K562 (cell line): ENCODE measurements at regions not wholly inside any gene's neighbourhood (a gene's known extent, or its start where the extent isn't known, plus 50 kb on each side); places are given as distances from the start of the nearest gene placed in this dataset.

Experiments used
- ATAC-seq: fragments of 200-7000 bp; cut with Tn5 transposase; 3 replicates; pipeline ENCODE4 v1.9.1; 2020; ENCODE audit warnings: moderate library complexity
- BruUV-seq: library from RNA; stranded (reverse); fragments of 400-500 nt; replicated peaks from 2 replicates; lab custom pipeline; 2021; lab: Mats Ljungman, UMichigan
- CTCF ChIA-PET: fragments of 300-600 bp; formaldehyde crosslinking; extraction: SDS; loops from one replicate; lab custom pipeline; 2021; ENCODE audit warnings: low intra/inter-chr PET ratio; lab: Yijun Ruan, JAX
- POLR2A ChIA-PET: fragments of 300-600, 350-650 bp; sonication (Branson Sonifier 250); formaldehyde crosslinking; extraction: SDS; loops from one replicate; lab custom pipeline; 2021; ENCODE audit warnings: antibody characterized with exemption, inconsistent platforms; lab: Yijun Ruan, JAX
- DNase-seq, 4 experiments: peaks; one replicate each; pipeline versions ENCODE4 v3.0.0 to v3.0.0-alpha.2; 2011 to 2018; ENCODE audit warnings: low spot score in 3 of 4, mixed read lengths in 3 of 4; ENCODE audit errors: extremely low read depth in 1 of 4
- FAIRE-seq: peaks from 2 replicates; lab custom pipeline; 2011; peaks lifted over from hg19 to GRCh38; lab: Jason Lieb, UNC
- H2AFZ ChIP-seq: 2 replicates; pipeline ENCODE4 v1.6.0; 2011; ENCODE audit warnings: low read depth, low read length, control low read depth, inconsistent platforms
- H3K27ac ChIP-seq: fragments of 200-600 bp; 3 replicates; pipeline ENCODE4 v1.8.0; 2011; ENCODE audit warnings: low read depth, mild to moderate bottlenecking, control low read depth, inconsistent platforms, low read length, moderate library complexity, mixed read lengths; ENCODE audit errors: extremely low read depth
- H3K27me3 ChIP-seq, 2 experiments: fragments of 300-600 bp in 1 of 2; 2 replicates in 1 of 2; 3 replicates in 1 of 2; pipeline versions ENCODE4 v1.6.0 to v1.8.0; 2011; ENCODE audit warnings: inconsistent platforms in 2 of 2, low read length in 2 of 2, mild to moderate bottlenecking in 1 of 2, mixed read lengths in 1 of 2, moderate library complexity in 1 of 2; ENCODE audit not compliant: control insufficient read depth in 2 of 2, insufficient read depth in 2 of 2
- H3K36me3 ChIP-seq: fragments of 300-600 bp; 3 replicates; pipeline ENCODE4 v1.8.0; 2011; ENCODE audit warnings: mild to moderate bottlenecking, low read length, inconsistent platforms; ENCODE audit not compliant: control insufficient read depth, insufficient read depth
- H3K4me1 ChIP-seq, 2 experiments: fragments of 200-600 bp in 1 of 2; replicated peaks in 1 of 2; 2 replicates in 1 of 2; 3 replicates in 1 of 2; pipeline versions ENCODE4 v1.5.1 to v1.8.0; 2011; ENCODE audit warnings: inconsistent platforms in 2 of 2, low read length in 2 of 2, mild to moderate bottlenecking in 1 of 2, mixed read lengths in 1 of 2, moderate library complexity in 1 of 2; ENCODE audit not compliant: control insufficient read depth in 2 of 2, insufficient read depth in 2 of 2
- H3K4me2 ChIP-seq: 2 replicates; pipeline ENCODE4 v1.6.1; 2011; ENCODE audit warnings: low read length, control low read depth, inconsistent platforms, mixed read lengths; ENCODE audit not compliant: insufficient read depth
- H3K4me3 ChIP-seq: fragments of 200-600 bp; sonication (generic), shearing (Covaris generic); 2 replicates; pipeline ENCODE4 v1.5.1; 2016; ENCODE audit warnings: control low read depth, inconsistent platforms
- H3K79me2 ChIP-seq: fragments of 200-600 bp; 3 replicates; pipeline ENCODE4 v1.8.0; 2011; ENCODE audit warnings: low read length, inconsistent platforms; ENCODE audit not compliant: control insufficient read depth, insufficient read depth
- H3K9ac ChIP-seq, 2 experiments: 2 replicates each; pipeline versions ENCODE4 v1.6.0 to v1.6.1; 2011; ENCODE audit warnings: low read depth in 2 of 2, low read length in 2 of 2, control low read depth in 1 of 2, inconsistent platforms in 1 of 2, mild to moderate bottlenecking in 1 of 2, mixed read lengths in 1 of 2; ENCODE audit not compliant: insufficient read depth in 1 of 2
- H3K9me1 ChIP-seq: one replicate; pipeline ENCODE4 v1.6.0; 2011; ENCODE audit warnings: inconsistent platforms, mild to moderate bottlenecking, low read length, moderate library complexity; ENCODE audit not compliant: control insufficient read depth, insufficient read depth
- H3K9me3 ChIP-seq: replicated peaks from 2 replicates; pipeline ENCODE4 v1.5.1; 2011; ENCODE audit warnings: low read depth, low read length, inconsistent platforms; ENCODE audit not compliant: control insufficient read depth, insufficient read depth
- H4K20me1 ChIP-seq: replicated peaks from 2 replicates; pipeline ENCODE4 v1.6.1; 2011; ENCODE audit warnings: low read length, inconsistent platforms, mixed read lengths; ENCODE audit not compliant: control insufficient read depth, insufficient read depth
- EP400 ChIP-seq: fragments of 450-650 bp; IDR thresholded peaks from 2 replicates; pipeline ENCODE4 v1.6.1; 2017; ENCODE audit warnings: antibody characterized with exemption, mild to moderate bottlenecking, moderate library complexity
- MAFK ChIP-seq: IDR thresholded peaks from 2 replicates; pipeline ENCODE4 v1.6.1; 2011; ENCODE audit warnings: low read length, improper control_type of control experiment
- MYNN ChIP-seq, 2 experiments: sonication (generic); formaldehyde crosslinking in 1 of 2; IDR thresholded peaks; 2 replicates each; pipeline versions ENCODE4 v1.5.0 to v1.6.1; 2016 to 2020; ENCODE audit warnings: antibody characterized with exemption in 1 of 2, missing genetic modification reagents in 1 of 2
- NFYB ChIP-seq: IDR thresholded peaks from 2 replicates; pipeline ENCODE4 v1.6.1; 2011; ENCODE audit warnings: mild to moderate bottlenecking, moderate library complexity; ENCODE audit not compliant: insufficient read length; ENCODE audit errors: extremely low read depth
- PTTG1 ChIP-seq: fragments of 450-650 bp; IDR thresholded peaks from 2 replicates; pipeline ENCODE4 v1.6.1; 2016; ENCODE audit warnings: low read depth, mild to moderate bottlenecking, missing genetic modification characterization, missing compliant biosample characterization
- ZC3H8 ChIP-seq: fragments of 450-650 bp; IDR thresholded peaks from 2 replicates; pipeline ENCODE4 v1.6.1; 2017
- ZNF507 ChIP-seq: conservative IDR thresholded peaks from 2 replicates; pipeline ENCODE4 v1.6.1; 2017; ENCODE audit warnings: missing genetic modification characterization, missing compliant biosample characterization
- WGBS: fragments of 100-300 bp; shearing (Covaris generic); methylation state at CpG from one replicate; pipeline ENCODE4 v1.1.6; 2016; ENCODE audit warnings: low coverage, mixed read lengths; ENCODE audit not compliant: insufficient coverage; ENCODE audit errors: missing lambda C conversion rate; 5-methylcytosine and 5-hydroxymethylcytosine counted together
- in situ Hi-C: fragments of 300-500 bp; cut with MboI; formaldehyde crosslinking; loops from 4 replicates; pipeline ENCODE4 v1.15.0; 2018; ENCODE audit warnings: inconsistent platforms, mixed read lengths
- intact Hi-C: fragments of 100-400 bp; cut with micrococcal nuclease; formaldehyde crosslinking; loops from 2 replicates; pipeline ENCODE4 v1.14.2; 2022
- TF ChIP-seq, protein P1 (sequence below): sonication (generic); formaldehyde crosslinking; IDR thresholded peaks from 2 replicates; pipeline ENCODE4 v1.8.0; 2022; ENCODE audit warnings: mild to moderate bottlenecking, low read depth, missing genetic modification reagents

DNA sequence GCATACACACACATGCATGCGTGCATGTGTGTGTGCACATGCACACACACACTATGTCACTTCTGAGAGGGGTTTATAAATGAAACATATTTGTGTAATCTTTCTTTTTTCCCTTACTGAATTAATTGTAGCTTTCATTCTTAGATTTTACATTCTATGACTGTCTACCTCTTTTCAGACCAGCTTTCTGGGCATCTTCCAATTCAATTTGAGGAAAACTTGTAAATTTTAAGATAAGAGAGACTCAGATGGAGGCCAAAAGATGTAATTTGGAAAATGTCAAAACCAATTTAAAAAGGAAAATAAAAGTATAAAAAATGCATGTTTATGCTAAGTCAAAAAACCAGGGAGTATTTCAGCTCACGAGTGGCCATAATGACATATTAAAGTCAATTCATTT is 594.5 kb downstream of the OLFM4 start (continued):
- TF ChIP-seq, protein P1, sequence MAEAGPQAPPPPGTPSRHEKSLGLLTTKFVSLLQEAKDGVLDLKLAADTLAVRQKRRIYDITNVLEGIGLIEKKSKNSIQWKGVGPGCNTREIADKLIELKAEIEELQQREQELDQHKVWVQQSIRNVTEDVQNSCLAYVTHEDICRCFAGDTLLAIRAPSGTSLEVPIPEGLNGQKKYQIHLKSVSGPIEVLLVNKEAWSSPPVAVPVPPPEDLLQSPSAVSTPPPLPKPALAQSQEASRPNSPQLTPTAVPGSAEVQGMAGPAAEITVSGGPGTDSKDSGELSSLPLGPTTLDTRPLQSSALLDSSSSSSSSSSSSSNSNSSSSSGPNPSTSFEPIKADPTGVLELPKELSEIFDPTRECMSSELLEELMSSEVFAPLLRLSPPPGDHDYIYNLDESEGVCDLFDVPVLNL (CRISPR knock-in tag): no peak
- no peak for TF ChIP-seq NFYB
- TF ChIP-seq PTTG1 (tag): no peak
- TF ChIP-seq ZNF507 (tag): no peak

DNA sequence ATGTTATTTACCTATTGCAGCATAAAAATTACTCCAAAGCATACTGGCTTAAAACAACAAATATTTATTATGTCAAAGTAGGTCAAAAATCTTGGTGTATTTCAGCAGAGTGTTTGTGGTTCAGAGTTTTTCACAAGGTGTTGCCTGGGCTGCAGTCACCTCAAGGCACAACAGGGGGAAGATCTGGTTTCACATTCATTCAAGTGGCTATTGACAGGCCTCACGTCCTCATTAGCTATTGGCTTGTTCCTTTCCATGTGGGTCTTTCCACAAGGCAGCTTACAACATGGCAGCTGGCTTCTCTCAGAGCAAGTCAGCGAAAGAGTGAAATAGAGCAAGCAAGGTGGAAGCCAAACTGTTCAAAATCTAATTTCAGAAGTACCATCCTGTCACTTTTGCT is 602.9 kb downstream of the OLFM4 start:
- in situ Hi-C loops: no loop called here
- ATAC-seq: no peak

More for the DNA sequence above, 602.9 kb downstream of the OLFM4 start:
- Histone ChIP-seq H3K4me3 (no peak overlapping the region), H3K79me2 (no peaks in the 10 kb centered on the region), H3K4me1 (no peaks in the 10 kb centered on the region), H4K20me1 (no peaks in the 10 kb centered on the region), H3K9ac (no peak overlapping the region), H3K9me1 (no peaks in the 10 kb centered on the region), H3K27ac (no peak overlapping the region), H3K4me2 (no peak overlapping the region), H3K27me3 (no peaks in the 10 kb centered on the region), H3K36me3 (no peaks in the 10 kb centered on the region), H3K9me3 (no peaks in the 10 kb centered on the region), H2AFZ (no peak overlapping the region)
- intact Hi-C loops: no loop called here
- ChIA-PET CTCF (no interaction called here), POLR2A (no interaction called here)
- WGBS: 0% methylated on average over 2 of the region's 2 CpGs
- DNase-seq: no peak
- BruUV-seq: no TSS peak
- TF ChIP-seq MAFK (no peak), EP400 (no peak), ZC3H8 (no peak), MYNN (IDR thresholded peaks at IDR 0.05) (no peak), MYNN (CRISPR knock-in tag; IDR thresholded peaks at IDR 0.05) (no peak)
- no peak for FAIRE-seq
